Right cardiac atrium (tissue), 5 donors: ENCODE measurements at regions not wholly inside any gene's neighbourhood (a gene's known extent, or its start where the extent isn't known, plus 50 kb on each side); places are given as distances from the start of the nearest gene placed in this dataset.
A peak's percentile ranks its signal among the peaks of the same experiment; 100 is the strongest.

ENCODE experiments used
- ATAC-seq, 2 donors: fragments of 200-7000 bp; cut with Tn5 transposase; one replicate each; pipeline versions ENCODE4 v1.8.0 to v1.9.1; 2020; ENCODE audit warnings: moderate library complexity in 2 of 2, mild to moderate bottlenecking in 1 of 2
- DNase-seq, 3 donors: peaks; one replicate each; pipeline ENCODE4 v3.0.0-alpha.2; 2020
- H3K27ac ChIP-seq: one replicate; pipeline ENCODE4 v1.5.1; 2013; ENCODE audit warnings: mild to moderate bottlenecking, low read length, control low read depth, moderate library complexity
- H3K27me3 ChIP-seq: one replicate; pipeline ENCODE4 v1.6.1; 2013; ENCODE audit not compliant: control insufficient read depth, insufficient read depth
- H3K4me1 ChIP-seq: one replicate; pipeline ENCODE4 v1.6.1; 2013; ENCODE audit warnings: low read length; ENCODE audit not compliant: control insufficient read depth, insufficient read depth
- H3K4me3 ChIP-seq: one replicate; pipeline ENCODE4 v1.5.1; 2013; ENCODE audit warnings: low read length, control low read depth
- H3K9me3 ChIP-seq: one replicate; pipeline ENCODE4 v1.6.1; 2013; ENCODE audit warnings: low read length; ENCODE audit not compliant: control insufficient read depth
- WGBS: extraction: QIAGEN DNeasy Blood & Tissue Kit; methylation state at CpG from one replicate; pipeline ENCODE4 v1.1.7; 2013; 5-methylcytosine and 5-hydroxymethylcytosine counted together
- intact Hi-C, 4 donors: fragments of 100-400 bp; cut with DNase I; formaldehyde crosslinking; loops; one replicate each; pipeline versions ENCODE4 v1.11.0 to v1.14.0; 2022 to 2023
- donor health status: healthy with polysubstance abuse.
- donor health status: DM: no; HTN: yes; CAD: no.
- donor health status: DM: no; HTN: no; CAD: no.
- donor health status: DM: no; HTN: yes; CAD: no; lungs with severe emphysema.
- donor health status: DM: yes; HTN: yes; CAD: no.

DNA sequence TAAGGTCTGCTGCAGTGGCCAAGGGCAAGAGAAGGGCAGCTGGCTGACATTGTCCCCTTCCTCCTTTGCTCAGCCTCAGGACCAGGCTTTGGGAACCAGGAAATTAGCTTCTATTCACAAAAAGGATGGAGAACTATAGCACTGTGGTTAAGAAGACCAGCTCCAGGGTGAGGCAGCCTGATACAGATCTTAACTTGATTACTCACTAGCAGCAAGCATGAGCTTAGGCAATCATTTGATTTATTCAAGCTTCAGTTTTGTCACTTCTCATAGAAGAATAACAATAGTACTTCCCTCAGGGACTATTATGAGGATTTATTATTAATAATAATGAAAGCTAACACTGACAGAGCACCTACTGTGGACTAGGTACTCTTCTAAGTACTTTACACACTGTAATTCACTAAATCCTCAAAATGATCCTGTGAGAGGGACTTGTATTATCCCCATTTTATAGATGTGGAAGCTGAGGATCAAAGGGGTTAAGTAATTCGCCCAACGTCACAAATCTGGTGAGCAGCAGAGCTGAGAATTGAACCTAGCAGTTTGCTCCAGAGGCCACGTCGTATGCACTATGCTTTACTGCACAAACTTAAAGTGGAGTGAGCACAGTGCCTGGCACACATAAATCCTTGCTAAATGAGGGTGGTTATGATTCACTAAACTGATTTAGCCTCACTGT, 130.4 kb upstream of the PAK3 start:
- 80% methylated on average over 4 of the region's 4 CpGs for WGBS
- no peak overlapping the region for H3K27ac ChIP-seq
- intact Hi-C loops: no loop called here
- no peaks in the 10 kb centered on the region for H3K9me3 ChIP-seq
- ATAC-seq: no peak
- no peak overlapping the region for H3K4me3 ChIP-seq
- no peaks in the 10 kb centered on the region for H3K27me3 ChIP-seq
- DNase-seq: no peak
- H3K4me1 ChIP-seq: no peaks in the 10 kb centered on the region

GRCh38 chrX:110964786-110965185, 131.2 kb upstream of the PAK3 start:
- H3K4me1 ChIP-seq: no peaks in the 10 kb centered on the region

GRCh38 chrX:110962451-110962850, 133.5 kb upstream of the PAK3 start:
- H3K9me3 ChIP-seq: no peaks in the 10 kb centered on the region
- WGBS: 68% methylated on average over 2 of the region's 2 CpGs
- H3K4me3 ChIP-seq: no peak overlapping the region
- H3K27me3 ChIP-seq: no peaks in the 10 kb centered on the region
- intact Hi-C loops: no loop called here
- ATAC-seq (no peak), DNase-seq (no peak)
- no peaks in the 10 kb centered on the region for H3K4me1 ChIP-seq
- H3K27ac ChIP-seq: no peak overlapping the region

More at GRCh38 chrX:110964786-110965185, 131.2 kb upstream of the PAK3 start:
- 70% methylated on average over 4 of the region's 4 CpGs for WGBS
- no peak for DNase-seq
- H3K9me3 ChIP-seq: no peaks in the 10 kb centered on the region
- H3K27ac ChIP-seq: no peak overlapping the region
- H3K4me3 ChIP-seq: no peak overlapping the region
- H3K27me3 ChIP-seq: no peaks in the 10 kb centered on the region
- intact Hi-C loops: no loop called here
- ATAC-seq: no peak

DNA sequence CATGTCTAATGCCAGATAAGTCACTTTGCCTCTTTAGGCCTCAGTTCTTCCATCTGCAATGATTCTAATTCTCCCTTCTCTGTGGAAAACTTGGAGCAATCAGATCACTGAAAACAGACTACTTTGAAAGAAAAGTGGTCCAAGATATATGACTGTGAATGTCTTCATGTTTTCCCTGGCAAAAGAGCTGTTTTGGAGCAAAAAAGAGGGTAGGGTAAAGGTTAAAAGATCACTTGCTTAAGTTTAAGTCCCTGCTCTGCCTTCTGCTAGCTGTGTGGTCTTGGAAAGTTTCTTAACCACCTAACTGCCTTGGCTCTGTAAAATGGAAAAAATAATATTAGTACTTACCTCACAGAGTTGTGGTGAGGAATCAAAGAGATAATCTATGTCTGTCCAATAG, 140.3 kb upstream of the PAK3 start:
- intact Hi-C loops: no loop called here
- Histone ChIP-seq H3K27me3 (no peaks in the 10 kb centered on the region), H3K4me1 (no peaks in the 10 kb centered on the region)

DNA sequence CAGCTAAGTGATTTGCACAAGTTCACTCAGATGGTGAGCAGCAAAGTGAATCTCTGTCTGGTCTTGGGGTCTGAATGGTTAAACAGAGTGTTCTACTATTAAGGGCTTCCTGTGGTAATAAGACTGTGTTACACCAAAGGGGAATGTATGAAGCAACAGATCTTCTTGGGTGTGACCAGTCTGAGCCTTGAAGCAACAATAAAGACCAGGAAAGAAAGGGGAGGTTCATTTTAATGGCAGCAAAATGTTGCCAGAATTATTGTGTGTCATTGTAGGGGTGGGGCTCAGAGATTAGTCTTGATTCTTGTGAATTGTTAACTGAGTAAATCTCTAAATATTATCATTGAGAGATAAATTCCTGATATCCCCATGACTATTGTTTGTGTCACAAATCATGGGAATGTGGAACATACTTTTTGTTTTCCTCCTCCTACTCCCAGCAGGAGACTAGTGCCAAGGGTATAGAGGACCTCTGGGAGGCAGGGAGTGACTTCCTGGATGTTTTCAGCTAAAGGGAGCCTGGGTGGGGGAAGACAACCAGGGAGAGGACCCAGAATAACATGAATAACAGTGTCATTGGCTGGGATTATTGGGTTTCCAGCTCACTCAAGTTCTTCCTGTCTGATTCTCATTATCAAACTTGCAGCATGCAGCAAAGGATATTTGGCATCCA, 141.4 kb upstream of the PAK3 start:
- ATAC-seq (no peak), DNase-seq (no peak)
- no peaks in the 10 kb centered on the region for H3K4me1 ChIP-seq
- H3K27me3 ChIP-seq: no peaks in the 10 kb centered on the region
- no peaks in the 10 kb centered on the region for H3K9me3 ChIP-seq
- no peak overlapping the region for H3K27ac ChIP-seq
- no peak overlapping the region for H3K4me3 ChIP-seq
- intact Hi-C loops: no loop called here

More for the DNA sequence above, 140.3 kb upstream of the PAK3 start:
- H3K4me3 ChIP-seq: no peak overlapping the region
- DNase-seq: no peak
- no peaks in the 10 kb centered on the region for H3K9me3 ChIP-seq
- ATAC-seq: no peak
- H3K27ac ChIP-seq: no peak overlapping the region

DNA sequence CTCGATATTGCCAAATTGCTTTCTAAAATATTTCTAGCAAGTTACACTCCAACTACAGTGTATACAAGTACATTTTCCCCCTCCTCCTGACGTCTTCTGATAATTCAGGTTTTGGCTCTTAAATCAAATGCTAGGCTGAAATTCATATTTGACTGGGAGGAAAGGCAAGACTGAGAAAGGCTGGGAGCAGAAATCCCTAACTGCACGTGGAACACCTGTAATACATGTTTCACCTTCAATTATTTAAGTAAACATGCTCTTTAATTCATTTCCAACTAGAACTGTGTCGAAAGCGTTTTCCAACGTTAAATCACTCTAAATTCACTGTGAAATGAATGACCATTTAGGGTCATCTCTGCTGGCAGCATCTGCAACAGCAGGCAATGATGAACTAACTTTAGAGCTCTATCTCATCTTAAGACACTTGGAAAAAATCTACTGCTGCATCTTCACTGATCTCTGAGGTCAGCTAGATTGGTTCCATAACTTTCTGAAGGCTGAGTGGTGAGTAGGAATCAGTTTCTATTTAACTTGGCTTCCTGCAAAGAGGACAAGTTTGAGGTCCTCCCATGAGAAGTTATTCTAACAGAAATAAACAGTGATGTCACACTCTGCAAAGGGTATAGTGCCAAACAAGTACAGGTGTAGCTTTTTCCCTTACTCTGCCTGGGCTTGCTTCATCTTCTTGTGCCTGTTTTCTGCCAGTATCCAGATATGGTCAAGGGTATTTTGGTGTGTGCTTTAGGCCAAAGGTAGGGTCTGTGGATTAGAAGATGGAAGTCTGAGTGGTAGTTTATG, 144.3 kb upstream of the PAK3 start:
- ATAC-seq: no peak
- Histone ChIP-seq H3K9me3 (no peaks in the 10 kb centered on the region), H3K4me1 (no peaks in the 10 kb centered on the region), H3K4me3 (no peak overlapping the region), H3K27me3 (no peaks in the 10 kb centered on the region), H3K27ac (no peak overlapping the region)
- 66% methylated on average over 6 of the region's 6 CpGs for WGBS
- intact Hi-C loops: no loop called here
- DNase-seq: no peak

DNA sequence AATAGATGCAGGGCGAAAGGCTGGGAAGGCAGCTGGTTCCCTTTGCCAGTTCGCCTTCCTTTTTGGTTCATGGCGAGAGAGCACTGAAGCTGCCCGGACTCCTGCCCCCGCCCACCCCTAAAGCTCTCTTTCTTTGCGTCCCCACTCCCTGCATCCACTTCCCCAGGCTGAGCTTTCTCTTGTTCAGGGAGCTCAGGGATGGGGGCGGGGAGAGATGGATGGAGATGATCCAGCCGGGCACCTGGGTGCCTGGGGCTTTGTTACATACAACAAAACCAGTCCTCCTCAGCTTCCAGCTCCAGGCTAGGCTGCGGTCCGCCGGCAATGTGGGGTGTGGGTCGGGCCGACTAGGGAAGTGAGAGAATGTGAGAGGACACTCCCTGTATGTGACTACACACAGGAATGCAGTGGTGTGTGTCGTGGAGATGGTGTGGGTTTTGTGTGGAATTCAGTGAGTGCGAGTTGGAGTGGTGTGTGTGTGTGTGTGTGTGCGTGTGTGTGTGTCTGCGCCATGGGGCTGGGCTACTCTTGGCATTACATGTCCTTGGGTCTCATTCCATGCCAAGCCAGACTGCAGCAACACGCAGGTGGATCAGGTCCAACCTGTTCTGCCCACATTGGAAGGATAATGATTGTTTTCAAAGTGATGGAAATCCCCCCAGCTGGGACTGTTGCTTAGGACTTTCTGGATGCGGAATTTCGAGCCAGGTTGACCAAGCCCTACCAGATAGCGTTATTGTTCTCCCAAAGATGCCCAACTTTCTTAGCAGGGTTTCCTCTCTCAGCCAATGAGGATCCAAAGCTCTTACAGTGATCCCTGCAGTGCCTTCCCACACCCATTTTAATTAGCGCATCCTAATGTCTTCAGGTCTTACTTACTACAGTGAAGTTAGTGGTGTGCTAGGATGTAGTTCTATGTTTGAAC, 149.4 kb upstream of the CHRDL1 start:
- WGBS: 7% methylated on average over 22 of the region's 22 CpGs

GRCh38 chrX:110944311-110944750, 148.7 kb upstream of the CHRDL1 start:
- DNase-seq (no peak), ATAC-seq (no peak)
- H3K4me3 ChIP-seq: no peak overlapping the region
- H3K27me3 ChIP-seq: no peaks in the 10 kb centered on the region
- H3K27ac ChIP-seq: no peak overlapping the region
- intact Hi-C loops: no loop called here
- H3K9me3 ChIP-seq: no peaks in the 10 kb centered on the region
- H3K4me1 ChIP-seq: no peaks in the 10 kb centered on the region
- WGBS: 2% methylated on average over 25 of the region's 25 CpGs

More for the DNA sequence above, 149.4 kb upstream of the CHRDL1 start:
- DNase-seq (peak in 2 of 3 donors; percentile 19 to 49), ATAC-seq (no peak)
- Histone ChIP-seq H3K4me1 (no peaks in the 10 kb centered on the region), H3K27ac (no peak overlapping the region), H3K9me3 (no peaks in the 10 kb centered on the region), H3K4me3 (no peak overlapping the region), H3K27me3 (no peaks in the 10 kb centered on the region)
- intact Hi-C loops: no loop called here

DNA sequence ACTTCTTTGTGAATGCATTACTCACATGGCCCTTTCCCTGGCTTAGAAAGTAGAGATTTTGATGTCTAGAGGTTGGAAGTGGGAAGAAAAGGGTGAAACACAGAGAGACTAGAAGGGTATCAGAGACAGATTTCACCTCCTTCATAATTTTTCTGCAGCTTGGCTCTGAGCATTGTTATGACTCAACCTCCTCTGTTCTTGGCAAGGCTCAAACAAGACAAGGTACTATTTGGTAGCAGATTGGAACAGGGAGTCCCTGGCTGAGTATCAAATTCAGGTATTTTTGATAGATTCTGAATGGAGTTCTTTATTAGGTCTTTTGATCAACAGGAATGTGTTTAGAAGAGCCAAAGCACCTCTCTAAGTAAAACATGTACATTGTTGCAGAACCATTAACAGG, 146.3 kb upstream of the CHRDL1 start:
- Histone ChIP-seq H3K4me1 (no peaks in the 10 kb centered on the region), H3K4me3 (no peak overlapping the region), H3K27me3 (no peaks in the 10 kb centered on the region), H3K27ac (no peak overlapping the region), H3K9me3 (no peaks in the 10 kb centered on the region)
- ATAC-seq: no peak
- intact Hi-C loops: no loop called here
- no peak for DNase-seq

DNA sequence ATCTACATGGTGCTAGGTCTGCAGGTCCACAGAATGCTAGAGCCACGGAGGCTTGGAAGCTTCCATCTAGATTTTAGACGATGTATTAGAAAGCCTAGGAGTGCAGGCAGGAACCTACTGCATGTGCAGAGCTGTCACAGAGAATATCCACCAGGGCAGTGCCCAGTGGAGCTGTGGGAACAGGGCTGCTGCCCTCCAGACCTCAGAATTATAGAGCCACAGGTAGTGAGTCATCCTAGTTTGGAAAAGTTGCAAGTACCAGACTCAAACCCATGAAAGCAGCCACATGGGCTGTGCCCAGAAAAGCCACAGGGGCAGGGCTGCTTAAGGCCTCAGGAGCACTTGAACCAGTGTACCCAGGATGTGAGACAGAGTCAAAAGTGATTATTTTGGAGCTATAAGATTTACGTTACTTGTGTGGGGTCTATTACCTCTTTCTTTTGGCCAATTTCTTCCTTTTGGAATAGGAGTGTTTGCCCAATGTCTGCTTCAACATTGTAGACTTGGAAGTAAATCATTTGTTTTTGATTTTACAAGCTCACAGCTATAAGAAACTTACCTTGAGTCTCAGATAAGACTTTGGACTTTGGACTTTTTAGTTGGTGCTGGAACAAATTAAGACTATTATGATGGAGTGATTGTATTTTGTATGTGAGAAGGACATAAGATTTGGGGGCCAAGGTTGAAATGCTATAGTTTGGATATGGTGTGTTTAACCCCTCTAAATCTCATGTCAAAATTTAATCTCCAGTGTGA, 143.5 kb upstream of the CHRDL1 start:
- intact Hi-C loops: no loop called here
- WGBS: 65% methylated on average over 3 of the region's 3 CpGs
- Histone ChIP-seq H3K27ac (no peak overlapping the region), H3K4me1 (no peaks in the 10 kb centered on the region), H3K4me3 (no peak overlapping the region), H3K27me3 (no peaks in the 10 kb centered on the region), H3K9me3 (no peaks in the 10 kb centered on the region)
- DNase-seq: no peak
- ATAC-seq: no peak
